ENCODE measurements at regions not wholly inside any gene's neighbourhood (a gene's known extent, or its start where the extent isn't known, plus 50 kb on each side); places are given as distances from the start of the nearest gene placed in this dataset.
A peak's percentile ranks its signal among the peaks of the same experiment; 100 is the strongest.

GRCh38 chr10:15451137-15452094 lies 80.3 kb upstream of the FAM171A1 start:
- Histone ChIP-seq H3K9me3 (ENCODE audit: control insufficient read depth in 5 of 5, low read length in 5 of 5) (no peaks in the 10 kb centered on the region), H3K4me3 (ENCODE audit: low read depth in 1 of 5, low read length in 5 of 5) (no peak overlapping the region), H3K27ac (ENCODE audit: low read depth, low read length) (no peak overlapping the region), H3K36me3 (ENCODE audit: control insufficient read depth in 5 of 5, insufficient read depth in 5 of 5, low read length in 5 of 5) (no peaks in the 10 kb centered on the region), H3K27me3 (ENCODE audit: control insufficient read depth in 5 of 5, insufficient read depth in 4 of 5, low read length in 5 of 5) (peaks cover 0 to 7% (median 3%) of the 10 kb centered on the region in 5 donors), H3K9ac (ENCODE audit: low read length in 5 of 5) (no peak overlapping the region), H3K4me1 (ENCODE audit: control insufficient read depth in 5 of 5, insufficient read depth in 5 of 5, low read length in 5 of 5) (no peaks in the 10 kb centered on the region)

GRCh38 chr10:15448598-15448997 lies 77.5 kb upstream of the FAM171A1 start:
- no peak overlapping the region for H3K9ac ChIP-seq (ENCODE audit: low read length in 5 of 5)
- H3K9me3 ChIP-seq (ENCODE audit: control insufficient read depth in 5 of 5, low read length in 5 of 5) = no peaks in the 10 kb centered on the region
- H3K4me3 ChIP-seq (ENCODE audit: low read depth in 1 of 5, low read length in 5 of 5) = no peak overlapping the region
- H3K4me1 ChIP-seq (ENCODE audit: control insufficient read depth in 5 of 5, insufficient read depth in 5 of 5, low read length in 5 of 5) = no peaks in the 10 kb centered on the region
- H3K27ac ChIP-seq (ENCODE audit: low read depth, low read length) = no peak overlapping the region
- H3K36me3 ChIP-seq (ENCODE audit: control insufficient read depth in 5 of 5, insufficient read depth in 5 of 5, low read length in 5 of 5) = no peaks in the 10 kb centered on the region
- peaks cover 0 to 4% (median under 1%) of the 10 kb centered on the region in 5 donors for H3K27me3 ChIP-seq (ENCODE audit: control insufficient read depth in 5 of 5, insufficient read depth in 4 of 5, low read length in 5 of 5)

- peaks cover 0 to 5% (median 3%) of the 10 kb centered on the region in 5 donors for H3K4me1 ChIP-seq (ENCODE audit: control insufficient read depth in 5 of 5, insufficient read depth in 5 of 5, low read length in 5 of 5)
- H3K36me3 ChIP-seq (ENCODE audit: control insufficient read depth in 5 of 5, insufficient read depth in 5 of 5, low read length in 5 of 5) = no peaks in the 10 kb centered on the region
- no peak overlapping the region for H3K4me3 ChIP-seq (ENCODE audit: low read depth in 1 of 5, low read length in 5 of 5)
- no peak overlapping the region for H3K9ac ChIP-seq (ENCODE audit: low read length in 5 of 5)
- H3K9me3 ChIP-seq (ENCODE audit: control insufficient read depth in 5 of 5, low read length in 5 of 5) = no peaks in the 10 kb centered on the region
- no peak overlapping the region for H3K27ac ChIP-seq (ENCODE audit: low read depth, low read length)
- peaks cover 0 to 2% (median 0%) of the 10 kb centered on the region in 5 donors for H3K27me3 ChIP-seq (ENCODE audit: control insufficient read depth in 5 of 5, insufficient read depth in 4 of 5, low read length in 5 of 5)
These were observed 73.9 kb upstream of the FAM171A1 start for GRCh38 chr10:15445006-15445390.

DNA sequence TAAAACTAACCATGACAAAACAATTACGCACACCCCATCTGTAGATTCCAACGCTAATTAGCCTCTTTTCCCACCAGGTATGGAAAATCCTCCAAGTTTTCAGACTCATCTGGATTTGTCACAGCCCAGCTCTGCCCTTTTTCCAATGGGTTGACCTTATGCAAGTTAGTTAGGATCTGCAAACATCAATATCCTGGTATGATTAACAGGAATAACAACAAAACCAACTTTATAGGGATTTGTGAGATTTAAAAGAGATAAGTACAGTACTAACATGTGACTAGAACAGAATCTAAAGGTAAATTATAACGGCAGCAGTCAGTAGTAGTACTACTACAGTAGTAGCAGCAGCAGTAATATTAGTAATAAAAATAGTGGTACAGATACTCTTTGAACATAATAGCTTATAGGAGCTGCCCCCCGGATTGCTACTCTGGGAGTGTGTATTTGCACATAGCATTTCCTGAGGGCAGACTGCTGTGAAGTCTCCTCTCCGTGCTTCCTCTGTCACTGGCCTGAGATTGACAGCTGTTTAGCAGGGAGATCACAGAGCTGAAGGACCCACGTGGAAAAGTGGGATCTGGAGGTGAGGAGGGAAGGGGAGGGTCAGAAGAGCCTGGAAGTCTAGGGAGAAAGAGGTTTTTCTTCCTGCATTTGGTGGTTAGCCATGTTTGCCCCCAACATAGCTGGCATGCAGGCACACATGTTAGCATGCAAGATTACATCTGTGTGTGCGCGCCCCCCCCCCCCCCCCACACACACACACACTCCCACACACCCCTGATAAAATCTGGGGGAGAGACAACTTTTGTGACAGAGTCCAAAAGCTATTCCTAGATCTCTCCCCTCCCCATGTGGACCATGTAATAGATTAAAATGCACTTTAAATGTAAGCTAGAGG lies 73.3 kb upstream of the FAM171A1 start:
- Histone ChIP-seq H3K9ac (ENCODE audit: low read length in 5 of 5) (no peak overlapping the region), H3K36me3 (ENCODE audit: control insufficient read depth in 5 of 5, insufficient read depth in 5 of 5, low read length in 5 of 5) (no peaks in the 10 kb centered on the region), H3K9me3 (ENCODE audit: control insufficient read depth in 5 of 5, low read length in 5 of 5) (no peaks in the 10 kb centered on the region), H3K4me1 (ENCODE audit: control insufficient read depth in 5 of 5, insufficient read depth in 5 of 5, low read length in 5 of 5) (peaks cover 0 to 12% (median 10%) of the 10 kb centered on the region in 5 donors), H3K27me3 (ENCODE audit: control insufficient read depth in 5 of 5, insufficient read depth in 4 of 5, low read length in 5 of 5) (peaks cover 0 to 2% (median 0%) of the 10 kb centered on the region in 5 donors), H3K27ac (ENCODE audit: low read depth, low read length) (no peak overlapping the region), H3K4me3 (ENCODE audit: low read depth in 1 of 5, low read length in 5 of 5) (no peak overlapping the region)

GRCh38 chr10:15442056-15442455 lies 71.0 kb upstream of the FAM171A1 start:
- H3K36me3 ChIP-seq (ENCODE audit: control insufficient read depth in 5 of 5, insufficient read depth in 5 of 5, low read length in 5 of 5) = no peaks in the 10 kb centered on the region
- no peaks in the 10 kb centered on the region for H3K9me3 ChIP-seq (ENCODE audit: control insufficient read depth in 5 of 5, low read length in 5 of 5)
- no peak overlapping the region for H3K9ac ChIP-seq (ENCODE audit: low read length in 5 of 5)
- H3K4me1 ChIP-seq (ENCODE audit: control insufficient read depth in 5 of 5, insufficient read depth in 5 of 5, low read length in 5 of 5) = peaks cover 4 to 18% (median 14%) of the 10 kb centered on the region in 5 donors
- H3K4me3 ChIP-seq (ENCODE audit: low read depth in 1 of 5, low read length in 5 of 5) = no peak overlapping the region
- no peak overlapping the region for H3K27ac ChIP-seq (ENCODE audit: low read depth, low read length)
- no peaks in the 10 kb centered on the region for H3K27me3 ChIP-seq (ENCODE audit: control insufficient read depth in 5 of 5, insufficient read depth in 4 of 5, low read length in 5 of 5)

DNA sequence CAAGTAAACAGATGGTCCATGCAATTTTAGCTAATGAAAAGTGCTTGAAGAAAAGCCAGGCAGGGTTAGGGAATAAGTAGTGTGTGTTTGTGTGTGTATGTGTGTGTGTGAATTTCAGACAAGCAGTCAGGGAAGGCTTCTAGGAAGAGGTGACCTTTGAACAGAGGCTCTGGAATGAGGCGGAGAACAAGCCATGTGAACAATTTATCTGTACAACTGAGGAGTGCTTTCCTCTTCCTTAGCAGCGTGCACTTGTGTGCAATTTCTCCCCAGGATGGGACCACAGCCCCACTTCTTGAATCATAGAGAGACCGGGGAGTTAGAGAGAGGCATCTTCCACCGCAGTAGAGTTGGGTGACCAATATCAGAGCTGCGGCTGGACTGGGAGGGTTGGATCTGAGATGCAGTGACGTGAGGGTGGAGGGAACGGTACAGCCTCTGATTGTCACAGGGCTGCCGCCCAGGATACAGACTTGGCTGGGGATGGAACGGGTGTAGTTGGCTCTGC lies 69.2 kb upstream of the FAM171A1 start:
- H3K27ac ChIP-seq (ENCODE audit: low read depth, low read length) = peak overlapping the region; percentile 50
- peak overlapping the region in 2 of 5 donors; percentile 56 to 62 for H3K4me3 ChIP-seq (ENCODE audit: low read depth in 1 of 5, low read length in 5 of 5)
- no peaks in the 10 kb centered on the region for H3K36me3 ChIP-seq (ENCODE audit: control insufficient read depth in 5 of 5, insufficient read depth in 5 of 5, low read length in 5 of 5)
- no peaks in the 10 kb centered on the region for H3K9me3 ChIP-seq (ENCODE audit: control insufficient read depth in 5 of 5, low read length in 5 of 5)
- no peaks in the 10 kb centered on the region for H3K27me3 ChIP-seq (ENCODE audit: control insufficient read depth in 5 of 5, insufficient read depth in 4 of 5, low read length in 5 of 5)
- peaks cover 4 to 18% (median 14%) of the 10 kb centered on the region in 5 donors for H3K4me1 ChIP-seq (ENCODE audit: control insufficient read depth in 5 of 5, insufficient read depth in 5 of 5, low read length in 5 of 5)
- H3K9ac ChIP-seq (ENCODE audit: low read length in 5 of 5) = peak overlapping the region in 3 of 5 donors; percentile 51 to 63 (median 60)

DNA sequence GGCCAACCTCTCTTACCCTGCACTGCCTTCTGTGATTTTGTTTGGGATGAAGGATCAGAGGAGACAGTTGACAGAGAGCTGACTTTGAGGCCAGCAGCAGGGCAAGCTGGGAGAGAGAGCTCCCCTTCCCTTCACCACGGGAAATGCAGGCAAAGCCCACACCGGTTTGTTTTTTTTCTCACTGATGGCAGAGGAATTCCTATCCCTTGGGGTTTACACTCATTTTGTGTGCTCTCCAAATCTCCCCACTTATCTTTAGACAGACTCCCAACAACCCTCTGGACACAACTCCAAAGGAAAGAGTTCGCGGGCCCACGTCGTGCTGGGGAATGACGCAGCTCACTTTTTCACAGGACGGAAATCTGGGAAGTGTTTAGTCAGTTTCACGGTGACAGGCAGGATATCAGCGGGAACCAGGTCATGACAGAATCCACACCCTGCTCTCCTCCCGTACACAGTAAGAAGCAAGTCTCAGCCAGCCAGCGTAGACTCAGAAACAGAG lies 68.3 kb upstream of the FAM171A1 start:
- H3K9ac ChIP-seq (ENCODE audit: low read length in 5 of 5) = peak overlapping the region; percentile 16 to 63 (median 57)
- H3K9me3 ChIP-seq (ENCODE audit: control insufficient read depth in 5 of 5, low read length in 5 of 5) = no peaks in the 10 kb centered on the region
- no peaks in the 10 kb centered on the region for H3K27me3 ChIP-seq (ENCODE audit: control insufficient read depth in 5 of 5, insufficient read depth in 4 of 5, low read length in 5 of 5)
- H3K4me3 ChIP-seq (ENCODE audit: low read depth in 1 of 5, low read length in 5 of 5) = peak overlapping the region; percentile 55 to 69 (median 62)
- no peaks in the 10 kb centered on the region for H3K36me3 ChIP-seq (ENCODE audit: control insufficient read depth in 5 of 5, insufficient read depth in 5 of 5, low read length in 5 of 5)
- peaks cover 4 to 23% (median 18%) of the 10 kb centered on the region in 5 donors for H3K4me1 ChIP-seq (ENCODE audit: control insufficient read depth in 5 of 5, insufficient read depth in 5 of 5, low read length in 5 of 5)
- H3K27ac ChIP-seq (ENCODE audit: low read depth, low read length) = peak overlapping the region; percentile 50

DNA sequence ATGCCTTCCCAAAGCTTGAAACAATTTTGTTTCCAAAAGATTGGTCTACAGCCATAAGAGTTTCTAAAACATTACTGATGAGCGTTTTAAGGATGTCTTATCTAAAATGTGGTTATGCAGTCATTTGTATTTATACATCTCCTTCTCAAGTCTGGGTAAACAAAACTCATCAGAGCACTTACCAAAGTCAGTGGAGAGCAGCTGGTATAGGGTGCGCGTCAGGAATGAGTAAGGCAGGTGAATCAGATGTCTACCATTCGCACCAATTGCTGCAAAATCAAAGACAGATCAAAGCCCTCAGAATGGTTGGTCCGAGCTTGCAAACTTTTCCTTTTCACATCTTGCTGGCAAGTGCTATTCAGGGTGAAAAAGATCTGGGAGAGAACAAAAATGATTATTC lies 65.6 kb upstream of the FAM171A1 start:
- Histone ChIP-seq H3K4me3 (ENCODE audit: low read depth in 1 of 5, low read length in 5 of 5) (no peak overlapping the region), H3K9ac (ENCODE audit: low read length in 5 of 5) (no peak overlapping the region), H3K9me3 (ENCODE audit: control insufficient read depth in 5 of 5, low read length in 5 of 5) (no peaks in the 10 kb centered on the region), H3K27me3 (ENCODE audit: control insufficient read depth in 5 of 5, insufficient read depth in 4 of 5, low read length in 5 of 5) (no peaks in the 10 kb centered on the region), H3K4me1 (ENCODE audit: control insufficient read depth in 5 of 5, insufficient read depth in 5 of 5, low read length in 5 of 5) (peaks cover 4 to 25% (median 21%) of the 10 kb centered on the region in 5 donors), H3K27ac (ENCODE audit: low read depth, low read length) (no peak overlapping the region), H3K36me3 (ENCODE audit: control insufficient read depth in 5 of 5, insufficient read depth in 5 of 5, low read length in 5 of 5) (no peaks in the 10 kb centered on the region)

- H3K9me3 ChIP-seq (ENCODE audit: control insufficient read depth in 5 of 5, low read length in 5 of 5) = no peaks in the 10 kb centered on the region
- H3K27ac ChIP-seq (ENCODE audit: low read depth, low read length) = no peak overlapping the region
- H3K4me1 ChIP-seq (ENCODE audit: control insufficient read depth in 5 of 5, insufficient read depth in 5 of 5, low read length in 5 of 5) = peaks cover 1 to 9% (median 8%) of the 10 kb centered on the region in 5 donors
- H3K9ac ChIP-seq (ENCODE audit: low read length in 5 of 5) = peak overlapping the region in 3 of 5 donors; percentile 56 to 76 (median 60)
- peak overlapping the region; percentile 57 to 82 (median 68) for H3K4me3 ChIP-seq (ENCODE audit: low read depth in 1 of 5, low read length in 5 of 5)
- H3K27me3 ChIP-seq (ENCODE audit: control insufficient read depth in 5 of 5, insufficient read depth in 4 of 5, low read length in 5 of 5) = no peaks in the 10 kb centered on the region
- no peaks in the 10 kb centered on the region for H3K36me3 ChIP-seq (ENCODE audit: control insufficient read depth in 5 of 5, insufficient read depth in 5 of 5, low read length in 5 of 5)
These were observed 62.9 kb upstream of the FAM171A1 start for GRCh38 chr10:15433850-15434537.

All from subcutaneous abdominal adipose tissue (tissue), 5 donors.